Activated naive CD4-positive, alpha-beta T cell treated with anti-CD3 and anti-CD28 coated beads, Interleukin-2, amount 10 ng/mL, durations not matched to agents 7 days and 5 days (primary cell): ENCODE measurements at regions not wholly inside any gene's neighbourhood (a gene's known extent, or its start where the extent isn't known, plus 50 kb on each side); places are given as distances from the start of the nearest gene placed in this dataset.

Source experiments
- CTCF ChIA-PET: fragments of 350-600 bp; sonication (Branson Sonifier 250); formaldehyde crosslinking; loops from one replicate; lab custom pipeline; 2021; ENCODE audit warnings: antibody characterized with exemption; lab: Charles Lee
- DNase-seq: peaks from one replicate; pipeline ENCODE4 v3.0.0-alpha.2; 2020
- H3K27ac Mint-ChIP-seq: one replicate; pipeline ENCODE4 v1.8.0; 2021; ENCODE audit warnings: mild to moderate bottlenecking, moderate library complexity, mixed read lengths
- H3K27me3 Mint-ChIP-seq: one replicate; pipeline ENCODE4 v1.8.0; 2021; ENCODE audit warnings: mild to moderate bottlenecking, mixed read lengths
- H3K36me3 Mint-ChIP-seq: one replicate; pipeline ENCODE4 v1.8.0; 2021; ENCODE audit warnings: mixed read lengths
- H3K4me1 Mint-ChIP-seq: one replicate; pipeline ENCODE4 v1.8.0; 2021; ENCODE audit warnings: mixed read lengths
- H3K4me3 Mint-ChIP-seq: one replicate; pipeline ENCODE4 v1.8.0; 2021; ENCODE audit warnings: mild to moderate bottlenecking, moderate library complexity, mixed read lengths
- H3K9me3 Mint-ChIP-seq: one replicate; pipeline ENCODE4 v1.8.0; 2021; ENCODE audit warnings: mixed read lengths

- CTCF ChIA-PET, result no interaction called here
- no peaks in the 10 kb centered on the region for H3K4me1 Mint-ChIP-seq
- peaks cover 17% of the 10 kb centered on the region for H3K9me3 Mint-ChIP-seq
- DNase-seq, result no peak
- H3K4me3 Mint-ChIP-seq, result no peak overlapping the region
- no peak overlapping the region for H3K27ac Mint-ChIP-seq
- H3K27me3 Mint-ChIP-seq, result no peaks in the 10 kb centered on the region
- no peaks in the 10 kb centered on the region for H3K36me3 Mint-ChIP-seq
Observed at GRCh38 chr3:76815561-76815960, 224.3 kb upstream of the ROBO2 start.

DNA sequence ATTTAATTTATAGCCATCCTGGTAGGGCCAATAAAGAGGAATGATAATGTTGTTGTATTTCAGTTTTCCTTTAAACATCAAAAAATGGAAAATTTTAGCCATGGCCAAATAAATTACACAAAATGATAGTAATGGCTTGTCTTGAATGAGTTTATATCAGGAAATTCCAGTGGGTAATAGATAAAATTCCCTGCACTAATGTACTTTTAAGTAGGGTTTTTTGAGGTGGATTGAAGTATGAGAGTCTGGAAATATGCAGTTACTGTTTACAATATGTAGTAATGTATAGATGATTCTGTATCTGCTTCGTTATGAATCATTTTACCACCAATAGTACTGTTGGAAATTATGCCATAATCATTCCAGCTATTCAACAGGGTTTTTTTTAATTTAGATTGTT is 219.4 kb upstream of the ROBO2 start:
- H3K36me3 Mint-ChIP-seq, result no peaks in the 10 kb centered on the region
- no peaks in the 10 kb centered on the region for H3K4me1 Mint-ChIP-seq
- DNase-seq, result no peak
- H3K27ac Mint-ChIP-seq, result no peak overlapping the region
- no peaks in the 10 kb centered on the region for H3K27me3 Mint-ChIP-seq
- CTCF ChIA-PET, result no interaction called here
- H3K4me3 Mint-ChIP-seq, result no peak overlapping the region
- H3K9me3 Mint-ChIP-seq, result peaks cover 12% of the 10 kb centered on the region

DNA sequence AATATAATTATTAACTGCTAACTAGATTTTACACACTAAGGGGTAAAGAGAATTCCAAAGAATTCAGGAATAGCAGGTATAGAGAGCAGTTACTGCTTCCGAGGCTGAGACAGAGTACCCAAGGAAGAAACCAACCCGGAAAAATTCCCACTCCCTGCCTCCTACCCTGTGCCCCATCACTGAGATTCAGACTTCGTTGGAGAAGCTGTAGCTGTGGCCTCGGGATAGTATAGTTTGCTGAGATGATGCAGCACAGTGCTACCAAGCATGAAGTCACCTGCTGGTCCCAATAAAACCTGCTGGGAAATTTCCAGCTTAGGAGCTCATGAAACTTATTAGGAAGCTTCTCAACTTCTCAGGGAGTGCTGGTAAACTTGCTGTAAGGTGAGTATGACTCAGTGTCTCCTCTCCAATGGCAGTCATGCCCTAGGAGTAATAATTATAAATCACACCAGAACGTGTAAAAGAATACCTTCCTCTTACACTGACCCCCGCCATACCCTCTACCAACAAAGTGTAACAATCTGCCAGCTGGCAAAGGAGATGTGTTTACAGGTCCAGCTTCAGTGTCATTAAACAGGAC is 215.2 kb upstream of the ROBO2 start:
- Mint-ChIP-seq H3K27ac (no peak overlapping the region), H3K4me1 (no peaks in the 10 kb centered on the region), H3K9me3 (peaks cover 8% of the 10 kb centered on the region), H3K4me3 (no peak overlapping the region), H3K27me3 (no peaks in the 10 kb centered on the region), H3K36me3 (no peaks in the 10 kb centered on the region)
- CTCF ChIA-PET, result no interaction called here
- no peak for DNase-seq

GRCh38 chr3:76826861-76827260 is 213.0 kb upstream of the ROBO2 start:
- H3K4me3 Mint-ChIP-seq, result no peak overlapping the region
- CTCF ChIA-PET, result no interaction called here
- no peaks in the 10 kb centered on the region for H3K4me1 Mint-ChIP-seq
- no peaks in the 10 kb centered on the region for H3K36me3 Mint-ChIP-seq
- DNase-seq, result no peak
- no peaks in the 10 kb centered on the region for H3K27me3 Mint-ChIP-seq
- H3K27ac Mint-ChIP-seq, result no peak overlapping the region
- peaks cover 8% of the 10 kb centered on the region for H3K9me3 Mint-ChIP-seq

DNA sequence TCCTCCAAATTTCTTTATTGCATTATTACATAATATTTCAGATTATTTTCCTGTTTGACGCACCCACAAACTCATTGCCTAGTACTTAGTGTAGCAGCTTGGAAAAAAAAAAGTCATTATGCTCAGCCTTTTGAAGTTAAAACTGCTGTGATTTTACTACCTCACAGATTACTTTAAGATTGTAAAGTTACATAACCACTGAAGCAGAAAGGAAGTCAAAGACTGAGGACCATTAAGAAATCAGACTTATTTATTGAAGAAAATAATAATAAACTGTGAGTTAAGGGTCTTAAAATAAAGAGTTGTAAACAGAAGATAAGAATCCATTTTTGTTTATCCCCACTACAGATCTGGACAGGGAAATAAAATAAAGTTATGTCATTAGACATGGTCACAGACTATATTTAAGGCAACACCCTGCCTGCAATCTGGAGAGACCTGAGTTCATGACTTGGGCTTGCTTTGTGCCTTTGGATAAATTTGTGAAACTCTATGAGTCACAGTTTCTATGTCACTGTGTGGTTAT is 212.1 kb upstream of the ROBO2 start:
- no peaks in the 10 kb centered on the region for H3K27me3 Mint-ChIP-seq
- no peaks in the 10 kb centered on the region for H3K36me3 Mint-ChIP-seq
- DNase-seq, result no peak
- peaks cover 12% of the 10 kb centered on the region for H3K9me3 Mint-ChIP-seq
- CTCF ChIA-PET, result no interaction called here
- H3K4me1 Mint-ChIP-seq, result no peaks in the 10 kb centered on the region
- H3K27ac Mint-ChIP-seq, result no peak overlapping the region
- H3K4me3 Mint-ChIP-seq, result no peak overlapping the region

DNA sequence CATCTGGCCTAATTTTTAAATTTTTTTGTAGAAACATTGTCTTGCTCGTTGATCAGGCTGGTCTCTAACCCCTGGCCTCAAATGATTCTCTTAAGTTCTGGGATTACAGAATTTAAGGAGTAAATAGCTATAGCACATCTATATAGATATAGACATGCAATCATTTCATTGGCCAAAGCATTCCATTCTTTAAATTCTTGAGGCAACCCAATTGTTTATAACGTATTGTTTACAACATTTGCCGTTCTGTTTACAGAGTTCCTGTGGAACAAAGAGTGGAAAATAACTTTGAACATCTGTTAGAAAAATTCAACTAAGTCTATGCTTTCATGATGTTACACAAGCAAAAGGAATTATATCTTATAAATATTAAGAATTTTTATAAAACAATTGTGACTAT is 205.2 kb upstream of the ROBO2 start:
- no peaks in the 10 kb centered on the region for H3K4me1 Mint-ChIP-seq
- CTCF ChIA-PET, result no interaction called here
- no peak overlapping the region for H3K27ac Mint-ChIP-seq
- no peak overlapping the region for H3K4me3 Mint-ChIP-seq
- H3K27me3 Mint-ChIP-seq, result no peaks in the 10 kb centered on the region
- peaks cover 13% of the 10 kb centered on the region for H3K9me3 Mint-ChIP-seq
- DNase-seq, result no peak
- H3K36me3 Mint-ChIP-seq, result no peaks in the 10 kb centered on the region

- H3K36me3 Mint-ChIP-seq, result no peaks in the 10 kb centered on the region
- H3K27ac Mint-ChIP-seq, result no peak overlapping the region
- no peaks in the 10 kb centered on the region for H3K4me1 Mint-ChIP-seq
- no peak overlapping the region for H3K4me3 Mint-ChIP-seq
- H3K9me3 Mint-ChIP-seq, result peaks cover 4% of the 10 kb centered on the region
- CTCF ChIA-PET, result no interaction called here
- no peaks in the 10 kb centered on the region for H3K27me3 Mint-ChIP-seq
- no peak for DNase-seq
Observed at GRCh38 chr3:76841747-76842146, 198.2 kb upstream of the ROBO2 start.

GRCh38 chr3:76842216-76842615 is 197.7 kb upstream of the ROBO2 start:
- no peaks in the 10 kb centered on the region for H3K27me3 Mint-ChIP-seq
- peaks cover 4% of the 10 kb centered on the region for H3K9me3 Mint-ChIP-seq

GRCh38 chr3:76855451-76855850 is 184.4 kb upstream of the ROBO2 start:
- no peak for DNase-seq
- Mint-ChIP-seq H3K36me3 (no peaks in the 10 kb centered on the region), H3K27ac (no peak overlapping the region), H3K27me3 (no peaks in the 10 kb centered on the region), H3K9me3 (peaks cover 7% of the 10 kb centered on the region), H3K4me3 (no peak overlapping the region), H3K4me1 (no peaks in the 10 kb centered on the region)
- CTCF ChIA-PET, result no interaction called here

More at GRCh38 chr3:76842216-76842615, 197.7 kb upstream of the ROBO2 start:
- DNase-seq, result no peak
- H3K27ac Mint-ChIP-seq, result no peak overlapping the region
- H3K36me3 Mint-ChIP-seq, result no peaks in the 10 kb centered on the region
- no peaks in the 10 kb centered on the region for H3K4me1 Mint-ChIP-seq
- H3K4me3 Mint-ChIP-seq, result no peak overlapping the region
- CTCF ChIA-PET, result no interaction called here

- Mint-ChIP-seq H3K9me3 (peaks cover 13% of the 10 kb centered on the region), H3K4me3 (no peak overlapping the region), H3K27me3 (no peaks in the 10 kb centered on the region), H3K36me3 (no peaks in the 10 kb centered on the region), H3K27ac (no peak overlapping the region), H3K4me1 (no peaks in the 10 kb centered on the region)
- CTCF ChIA-PET, result no interaction called here
- no peak for DNase-seq
Observed at GRCh38 chr3:76859596-76859995, 180.3 kb upstream of the ROBO2 start.

DNA sequence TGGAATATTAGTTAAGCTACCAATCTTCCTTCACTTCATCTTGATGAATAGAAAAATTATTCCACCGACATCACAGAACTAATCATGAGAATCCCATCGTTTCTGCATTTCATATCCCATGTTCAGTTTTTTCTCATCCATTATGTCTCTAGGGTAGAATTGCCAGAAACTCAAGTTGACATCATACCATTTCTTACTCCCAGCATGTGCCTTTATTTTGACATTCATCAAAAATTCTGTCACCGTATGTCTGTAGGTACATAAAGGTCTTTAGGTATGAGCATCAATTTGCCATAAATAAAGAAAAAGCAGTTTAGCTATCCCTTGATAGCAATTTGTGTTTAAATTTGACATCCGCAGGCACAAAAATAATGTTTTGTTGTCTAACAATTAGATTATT is 175.5 kb upstream of the ROBO2 start:
- CTCF ChIA-PET, result no interaction called here
- H3K4me3 Mint-ChIP-seq, result no peak overlapping the region
- peaks cover 13% of the 10 kb centered on the region for H3K9me3 Mint-ChIP-seq

DNA sequence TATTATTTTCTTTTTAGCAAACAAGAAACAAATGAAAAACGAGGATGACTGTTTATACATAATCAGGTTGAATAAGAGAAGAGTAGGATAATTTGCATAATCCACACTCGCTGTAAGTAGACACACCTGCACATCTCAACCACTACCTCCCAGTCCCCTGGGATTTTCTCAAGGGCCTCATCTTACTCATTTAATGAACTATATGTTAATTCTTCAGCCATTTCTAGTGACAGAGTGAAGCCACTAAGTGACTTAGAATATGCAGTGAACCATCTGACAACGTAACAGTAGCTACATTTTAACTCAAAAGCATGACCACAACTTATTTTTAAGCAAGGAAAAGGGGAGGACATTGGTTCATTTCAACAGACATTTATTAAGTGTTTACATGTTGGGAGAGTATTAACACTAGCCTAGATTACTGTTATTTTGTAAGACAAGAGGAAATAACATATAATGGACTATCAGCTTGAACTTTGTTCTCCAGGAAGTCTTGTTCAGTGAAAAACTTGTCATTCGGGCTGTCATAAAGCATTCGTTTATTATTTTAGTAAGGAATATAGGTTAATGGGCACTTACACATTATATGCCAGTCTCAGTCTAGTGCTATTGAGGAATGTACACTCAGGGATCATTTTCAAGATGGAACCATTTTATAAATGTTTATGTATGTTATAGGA is 173.0 kb upstream of the ROBO2 start:
- CTCF ChIA-PET, result no interaction called here
- Mint-ChIP-seq H3K36me3 (no peaks in the 10 kb centered on the region), H3K9me3 (peaks cover 9% of the 10 kb centered on the region), H3K4me1 (no peaks in the 10 kb centered on the region), H3K27ac (no peak overlapping the region), H3K4me3 (no peak overlapping the region), H3K27me3 (no peaks in the 10 kb centered on the region)
- no peak for DNase-seq

More for the DNA sequence above, 175.5 kb upstream of the ROBO2 start:
- no peaks in the 10 kb centered on the region for H3K4me1 Mint-ChIP-seq
- no peaks in the 10 kb centered on the region for H3K27me3 Mint-ChIP-seq
- H3K27ac Mint-ChIP-seq, result no peak overlapping the region
- no peak for DNase-seq
- no peaks in the 10 kb centered on the region for H3K36me3 Mint-ChIP-seq

GRCh38 chr3:76869726-76870384 is 170.0 kb upstream of the ROBO2 start:
- Mint-ChIP-seq H3K27ac (no peak overlapping the region), H3K9me3 (peaks cover 14% of the 10 kb centered on the region), H3K36me3 (no peaks in the 10 kb centered on the region), H3K4me3 (no peak overlapping the region), H3K4me1 (no peaks in the 10 kb centered on the region), H3K27me3 (no peaks in the 10 kb centered on the region)
- DNase-seq, result no peak
- CTCF ChIA-PET, result no interaction called here

GRCh38 chr3:76871655-76872054 is 168.2 kb upstream of the ROBO2 start:
- no peak overlapping the region for H3K27ac Mint-ChIP-seq
- no peak for DNase-seq
- H3K4me3 Mint-ChIP-seq, result no peak overlapping the region
- CTCF ChIA-PET, result no interaction called here
- H3K27me3 Mint-ChIP-seq, result no peaks in the 10 kb centered on the region
- H3K9me3 Mint-ChIP-seq, result peaks cover 15% of the 10 kb centered on the region
- H3K4me1 Mint-ChIP-seq, result no peaks in the 10 kb centered on the region
- no peaks in the 10 kb centered on the region for H3K36me3 Mint-ChIP-seq

DNA sequence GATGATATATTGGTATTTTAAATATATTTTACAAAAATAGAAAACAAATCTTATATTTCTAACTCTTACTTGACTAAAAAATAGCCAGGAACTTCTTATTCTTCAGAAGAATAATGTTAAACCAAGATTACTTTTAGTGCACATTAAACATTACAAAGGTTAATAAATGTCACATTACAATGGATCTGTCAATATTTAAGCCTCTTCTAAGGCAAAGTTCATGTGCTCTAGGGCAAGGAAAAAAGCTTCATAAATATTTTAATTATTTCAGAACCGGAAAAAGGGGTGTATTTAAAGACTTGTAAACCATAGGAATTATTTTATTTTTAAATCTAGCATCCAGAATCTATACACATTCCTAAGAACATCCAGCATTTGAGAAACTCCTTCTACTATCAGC is 166.9 kb upstream of the ROBO2 start:
- H3K27ac Mint-ChIP-seq, result no peak overlapping the region
- peaks cover 15% of the 10 kb centered on the region for H3K9me3 Mint-ChIP-seq
- CTCF ChIA-PET, result no interaction called here
- no peaks in the 10 kb centered on the region for H3K27me3 Mint-ChIP-seq
- no peaks in the 10 kb centered on the region for H3K4me1 Mint-ChIP-seq
- no peaks in the 10 kb centered on the region for H3K36me3 Mint-ChIP-seq
- no peak for DNase-seq
- no peak overlapping the region for H3K4me3 Mint-ChIP-seq
